EL (cell line): ENCODE measurements at regions not wholly inside any gene's neighbourhood (a gene's known extent, or its start where the extent isn't known, plus 50 kb on each side); places are given as distances from the start of the nearest gene placed in this dataset.

ENCODE experiments used
- DNase-seq: peaks from one replicate; pipeline ENCODE4 v3.0.0-alpha.2; 2016

DNA sequence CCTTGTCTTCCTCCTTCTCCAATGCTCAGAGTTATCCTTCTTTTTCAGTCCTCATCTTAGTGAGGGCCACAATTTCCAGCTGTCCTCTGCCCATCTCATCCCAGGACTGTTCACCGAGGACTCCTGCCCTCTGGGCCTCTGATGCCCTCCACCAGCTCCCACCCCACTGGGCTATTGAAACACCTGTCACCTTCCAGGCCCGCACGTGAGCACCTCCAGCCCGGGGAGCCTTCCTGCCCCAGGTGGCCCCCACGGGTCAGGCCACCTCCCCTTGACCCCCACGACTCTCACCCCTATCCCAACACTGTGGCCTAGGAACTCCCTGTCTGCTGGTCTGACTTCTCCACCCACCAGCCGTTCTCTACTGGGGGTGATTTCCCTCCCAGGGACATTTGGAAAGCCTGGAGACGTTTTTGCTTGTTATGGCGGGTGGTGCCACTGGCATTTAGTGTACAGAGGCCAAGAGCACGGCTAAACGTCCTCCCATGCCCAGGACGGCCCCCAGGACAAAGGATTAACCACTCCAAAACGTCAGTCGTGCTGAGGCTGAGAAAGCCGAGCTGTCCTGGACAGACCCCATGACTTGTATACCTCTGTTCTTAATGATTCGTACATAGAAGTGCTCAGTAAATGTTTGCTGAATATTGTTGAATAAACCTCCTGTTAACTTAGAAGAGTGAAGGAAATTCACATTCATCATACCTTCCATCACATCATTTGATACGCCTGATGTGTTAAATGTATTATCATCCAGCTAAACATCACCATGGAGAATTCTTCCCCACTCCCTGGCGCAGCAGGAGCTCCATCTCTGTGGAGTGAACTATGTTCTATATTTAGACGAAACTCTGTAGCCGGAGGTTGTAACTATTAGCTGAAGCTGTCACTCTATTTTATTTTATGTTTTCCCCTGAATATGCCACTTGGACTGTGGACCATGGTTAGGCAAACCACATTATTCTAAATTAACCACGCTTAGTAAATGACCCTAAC, 270.1 kb upstream of the SHH start:
- DNase-seq: no peak

DNA sequence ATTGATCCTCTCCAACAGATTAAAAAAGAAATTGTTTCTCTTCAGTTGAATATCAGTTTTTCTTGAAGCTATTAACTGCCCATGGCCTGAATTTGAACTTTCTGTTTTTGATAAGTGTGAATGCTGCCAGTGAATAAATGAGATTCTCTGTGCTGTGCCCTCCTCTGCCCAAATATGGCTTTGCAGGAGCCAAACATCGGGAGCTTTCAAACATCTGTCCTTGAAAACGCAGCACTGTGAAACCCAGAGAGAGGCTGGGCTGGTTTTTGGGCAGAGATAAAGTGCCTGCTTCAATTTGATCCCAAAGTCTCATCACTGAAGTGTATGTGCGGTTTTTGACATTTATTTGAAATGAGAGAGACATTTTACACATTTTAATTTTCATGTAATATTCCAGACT, 268.3 kb upstream of the SHH start:
- DNase-seq: no peak

DNA sequence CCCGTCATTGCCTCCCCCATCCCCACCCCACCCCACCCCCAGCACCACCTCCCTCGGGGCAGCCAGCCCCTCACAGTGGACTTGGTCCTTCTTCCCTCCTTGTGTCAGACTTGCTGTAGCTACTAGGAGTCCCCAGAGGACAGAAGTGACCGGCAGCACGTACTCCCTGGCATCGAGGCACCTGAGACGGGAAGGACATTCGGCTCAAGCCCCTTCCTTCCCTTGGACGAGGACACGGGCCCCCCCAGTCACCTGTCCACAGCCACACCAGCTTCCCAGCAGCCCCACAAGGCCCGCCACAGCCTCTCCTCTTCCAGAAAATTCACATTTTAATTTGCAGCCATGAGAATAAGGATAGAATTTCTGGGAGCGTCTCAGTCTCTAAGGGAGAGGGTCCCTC, 267.8 kb upstream of the SHH start:
- DNase-seq: no peak

GRCh38 chr7:156079156-156079555, 266.9 kb upstream of the SHH start:
- no peak for DNase-seq

DNA sequence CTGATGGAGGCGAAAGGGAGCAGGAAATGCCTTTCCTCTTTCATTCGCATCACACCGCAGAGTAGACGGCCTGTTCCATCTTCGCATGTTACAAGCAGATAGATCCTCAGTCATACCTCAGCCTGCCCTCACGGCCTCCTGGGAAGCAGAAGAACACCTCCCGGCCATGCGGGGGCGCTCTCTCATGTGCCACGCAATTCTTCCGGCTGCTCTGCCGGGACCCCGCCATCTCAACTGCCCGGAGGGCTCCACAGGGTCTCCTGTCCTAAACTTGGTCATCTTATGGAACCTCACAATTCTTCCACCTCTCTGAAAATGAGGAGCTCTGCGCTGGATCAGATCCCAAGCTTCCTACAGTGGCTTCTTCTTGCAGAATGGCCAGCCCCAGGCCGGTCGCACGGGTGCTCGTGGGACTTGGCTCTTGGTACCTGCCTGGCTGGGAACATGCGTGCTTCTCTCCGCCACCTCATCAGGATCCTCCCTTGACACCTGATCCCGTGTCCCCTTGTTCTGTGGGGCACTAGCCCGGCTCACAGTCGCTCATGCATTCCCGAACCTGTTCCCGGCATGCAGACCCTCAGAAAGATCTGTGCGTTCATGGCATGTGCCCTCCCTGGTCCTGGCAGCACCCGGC, 262.8 kb upstream of the SHH start:
- DNase-seq: no peak

DNA sequence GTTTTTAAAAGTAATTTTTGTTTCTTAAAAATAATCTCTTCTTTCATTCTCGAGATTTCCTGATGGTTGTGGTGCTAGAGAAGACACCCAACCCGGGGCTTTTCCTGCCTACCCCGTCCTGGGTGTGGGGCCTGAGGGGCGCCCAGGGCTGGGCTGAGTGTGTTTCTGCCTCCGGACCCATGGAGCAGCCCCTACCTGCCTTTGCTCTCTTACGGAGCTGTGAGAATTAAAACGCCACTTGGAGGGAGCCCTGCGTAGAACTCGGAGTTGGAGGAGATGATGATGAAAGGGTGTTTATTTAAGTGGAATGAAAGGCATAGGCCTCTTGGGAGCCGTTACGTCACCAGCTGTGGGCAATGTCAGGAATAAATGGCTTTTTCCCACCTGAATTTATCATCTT, 261.8 kb upstream of the SHH start:
- DNase-seq: no peak

DNA sequence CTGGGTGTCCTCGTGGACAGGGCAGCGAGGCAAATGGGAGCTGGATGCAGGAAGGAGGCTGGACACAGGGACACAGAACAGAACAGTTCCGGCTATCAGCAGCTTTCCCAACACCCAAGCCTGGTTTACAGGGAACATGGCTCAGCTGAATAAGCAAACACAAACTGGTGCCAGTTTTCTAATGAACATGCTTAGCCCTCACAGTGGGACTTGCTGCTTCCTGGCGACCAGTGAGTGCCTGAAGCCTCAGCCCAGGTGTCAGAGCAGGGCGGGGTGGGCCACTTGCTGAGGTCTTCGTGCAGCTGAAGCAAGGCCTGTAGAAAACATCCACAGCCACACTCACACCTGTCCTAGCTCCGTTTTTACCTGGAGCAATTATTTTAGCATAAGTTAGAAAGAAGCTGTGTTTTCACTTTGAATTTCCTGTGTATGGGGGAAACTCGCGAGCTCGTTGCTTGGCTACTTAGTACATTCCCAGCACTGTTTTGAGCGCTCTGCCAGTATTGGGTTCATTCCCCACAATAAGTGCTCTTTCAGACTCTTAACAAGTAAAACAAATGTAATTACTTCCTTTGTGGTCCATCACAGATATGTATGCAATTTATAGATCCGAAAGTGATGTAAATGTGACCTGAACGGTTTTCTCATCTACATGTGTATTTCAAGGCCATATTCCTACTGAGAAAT, 261.2 kb upstream of the SHH start:
- no peak for DNase-seq

DNA sequence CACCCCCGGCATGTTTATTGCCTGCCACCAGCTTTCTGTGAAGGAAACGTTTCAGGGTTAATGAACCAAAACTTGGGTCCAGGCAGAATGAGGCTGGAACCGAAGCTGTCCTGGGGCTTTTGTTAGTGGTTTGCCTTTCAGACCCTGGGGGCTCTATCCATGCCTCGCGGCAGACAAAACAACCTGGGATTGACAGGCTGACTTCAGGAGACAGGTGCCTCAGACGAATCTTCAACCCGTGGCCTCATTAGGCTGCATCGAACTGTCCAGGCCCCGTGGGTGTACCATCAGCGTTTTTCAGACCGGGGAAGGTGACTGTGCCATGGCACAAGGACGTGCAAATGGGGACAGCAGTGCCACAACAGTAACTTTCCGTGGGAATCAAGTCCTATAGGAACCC, 259.3 kb upstream of the SHH start:
- DNase-seq: no peak

DNA sequence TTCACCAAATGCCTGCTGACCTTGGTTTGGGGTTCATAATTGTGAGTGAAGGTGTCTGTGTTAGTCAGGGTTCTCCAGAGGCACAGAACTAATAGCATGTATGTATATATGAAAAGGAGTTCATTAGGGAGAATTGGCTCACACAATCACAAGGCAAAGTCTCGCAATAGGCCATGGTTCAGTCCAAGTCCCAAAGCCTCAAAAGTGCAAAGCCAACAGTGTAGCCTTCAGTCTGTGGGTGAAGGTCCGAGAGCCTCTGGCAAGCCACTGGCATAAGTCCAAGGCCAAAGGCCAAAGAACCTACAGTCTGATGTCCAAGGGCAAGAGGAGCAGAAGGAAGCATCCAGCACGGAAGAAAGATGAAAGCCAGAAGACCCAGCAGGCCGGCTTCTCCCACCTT, 257.6 kb upstream of the SHH start:
- DNase-seq: no peak

DNA sequence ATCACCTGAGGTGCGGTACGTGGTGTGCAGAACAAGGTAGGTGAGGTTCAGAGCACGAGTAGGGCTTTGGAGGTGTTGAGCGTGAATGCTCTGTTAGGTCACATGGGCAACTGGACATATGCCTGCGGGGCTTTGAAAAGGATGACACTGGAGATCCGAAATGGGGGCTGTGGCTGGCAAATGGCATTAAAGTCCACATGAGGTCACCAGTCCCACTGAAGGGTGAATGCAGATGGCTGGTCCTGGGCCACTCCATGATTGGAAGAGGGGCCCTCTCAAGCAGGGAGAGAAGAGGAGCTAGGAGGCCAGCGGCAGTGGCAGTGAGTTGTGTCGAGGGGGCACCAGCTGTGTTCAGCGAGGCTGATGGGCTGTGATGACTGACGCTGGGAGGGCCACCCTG, 254.9 kb upstream of the SHH start:
- DNase-seq: no peak

GRCh38 chr7:156065400-156065799, 253.1 kb upstream of the SHH start:
- DNase-seq: no peak

DNA sequence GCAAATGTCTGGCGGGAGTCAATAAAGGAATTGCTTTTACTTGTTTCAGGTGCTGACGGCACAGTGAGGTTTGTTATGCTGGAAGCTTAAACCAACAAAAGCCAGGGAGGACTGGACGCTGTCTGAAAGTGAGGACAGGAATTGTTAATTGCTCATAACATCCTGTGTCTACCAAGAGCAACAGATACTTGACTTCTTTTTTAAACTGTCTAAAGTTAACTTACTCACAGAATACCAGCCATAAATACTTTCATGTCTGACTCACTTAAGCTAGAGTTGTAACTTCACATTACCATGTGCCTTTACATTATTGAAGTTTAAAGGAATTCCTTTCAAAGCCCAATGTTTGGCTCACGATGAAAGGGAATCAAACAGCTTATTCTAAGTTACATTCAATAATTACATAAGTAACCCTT, 252.7 kb upstream of the SHH start:
- DNase-seq: no peak

GRCh38 chr7:156063241-156063810, 251.1 kb upstream of the SHH start:
- no peak for DNase-seq

DNA sequence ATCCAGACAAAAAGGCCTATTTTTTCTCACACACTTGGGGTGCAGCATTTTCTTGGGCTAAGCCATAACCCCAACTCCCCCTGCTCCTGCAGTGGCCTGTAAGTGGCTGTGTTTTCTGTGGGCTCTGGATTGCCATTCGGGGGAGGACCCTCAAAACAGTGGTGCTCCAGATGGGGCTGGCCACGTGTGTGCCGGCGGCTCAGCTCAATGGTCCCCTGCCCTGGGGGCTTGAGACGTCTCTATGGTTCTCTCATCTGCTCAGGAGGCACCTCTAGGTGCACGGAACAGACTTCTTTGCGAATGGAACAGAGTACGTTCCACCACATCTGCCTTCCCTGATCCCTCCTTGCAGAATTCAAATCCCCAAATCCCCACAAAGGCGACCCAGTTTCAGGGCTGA, 250.0 kb upstream of the SHH start:
- no peak for DNase-seq

- DNase-seq: no peak
Measured at GRCh38 chr7:156061689-156062255, 249.5 kb upstream of the SHH start.

- DNase-seq: no peak
Measured at GRCh38 chr7:156060925-156061324, 248.7 kb upstream of the SHH start.

DNA sequence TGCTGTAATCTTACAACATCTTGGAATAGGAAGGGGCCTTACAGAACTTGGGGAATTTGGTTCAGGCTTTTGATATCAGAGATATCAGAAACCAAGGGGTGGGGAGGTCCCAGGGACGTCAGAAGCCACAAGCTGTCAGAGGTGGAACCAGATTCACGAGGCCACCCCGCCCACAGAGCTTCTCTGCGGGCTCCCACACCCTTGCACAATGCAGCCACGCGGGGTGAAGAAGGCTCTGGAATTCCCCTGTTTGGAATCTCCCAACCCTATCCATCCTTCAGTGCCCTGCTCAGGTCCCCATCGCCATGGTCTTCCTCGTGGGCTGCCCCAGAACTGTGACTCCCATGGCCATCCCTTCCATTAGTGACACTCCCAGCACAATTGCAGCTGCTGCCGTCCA, 247.1 kb upstream of the SHH start:
- DNase-seq: no peak

- DNase-seq: no peak
Measured at GRCh38 chr7:156058248-156058647, 246.0 kb upstream of the SHH start.

DNA sequence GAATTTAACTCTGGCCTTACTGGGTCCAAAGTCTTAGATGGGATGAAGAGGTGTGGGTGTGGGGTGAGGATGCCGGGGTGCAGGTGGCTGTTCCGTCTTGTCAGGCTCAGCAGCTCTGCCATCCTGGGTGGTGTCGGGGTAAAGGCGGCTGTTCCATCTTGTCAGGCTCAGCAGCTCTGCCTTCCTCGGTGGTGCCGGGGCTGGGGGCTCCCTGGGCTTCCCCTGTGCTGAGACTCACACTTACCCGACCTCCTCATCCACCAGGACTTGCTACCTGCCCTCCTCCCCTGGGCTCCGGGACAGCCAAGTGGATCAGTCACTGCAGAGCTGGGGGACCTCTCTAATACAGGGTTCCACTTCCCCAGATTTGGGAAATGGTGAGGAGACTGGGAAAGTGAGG, 244.3 kb upstream of the SHH start:
- DNase-seq: no peak

DNA sequence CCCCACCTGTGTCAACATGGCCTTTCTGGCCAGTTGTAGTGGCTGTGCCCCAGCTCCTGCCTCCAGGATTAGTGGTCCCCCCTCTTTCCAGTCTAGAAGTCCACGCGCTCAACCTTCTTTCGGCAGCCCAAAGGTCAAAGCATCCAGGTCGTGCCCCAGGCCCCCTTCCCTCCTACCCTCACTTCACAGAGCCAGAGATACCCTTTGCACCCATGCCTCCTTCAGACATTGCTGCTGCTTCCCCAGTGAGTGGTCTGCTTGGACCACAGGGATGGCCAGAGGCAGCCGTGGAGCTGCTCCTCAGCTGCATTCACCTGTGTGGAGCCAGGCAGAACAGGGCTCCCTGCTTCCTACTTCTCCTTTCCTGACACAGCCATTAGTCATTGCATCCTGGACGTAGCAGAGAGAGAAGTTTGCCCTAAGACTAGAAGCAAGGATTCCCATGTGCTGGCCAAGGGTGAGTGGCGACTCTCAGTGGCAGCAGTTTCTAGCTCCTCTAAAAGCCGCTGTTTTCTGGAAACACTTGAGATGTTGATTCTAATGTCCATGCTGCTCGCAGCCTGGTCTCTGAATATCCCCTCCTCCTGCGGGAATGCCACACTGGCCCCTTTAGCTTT, 243.1 kb upstream of the SHH start:
- DNase-seq: no peak

DNA sequence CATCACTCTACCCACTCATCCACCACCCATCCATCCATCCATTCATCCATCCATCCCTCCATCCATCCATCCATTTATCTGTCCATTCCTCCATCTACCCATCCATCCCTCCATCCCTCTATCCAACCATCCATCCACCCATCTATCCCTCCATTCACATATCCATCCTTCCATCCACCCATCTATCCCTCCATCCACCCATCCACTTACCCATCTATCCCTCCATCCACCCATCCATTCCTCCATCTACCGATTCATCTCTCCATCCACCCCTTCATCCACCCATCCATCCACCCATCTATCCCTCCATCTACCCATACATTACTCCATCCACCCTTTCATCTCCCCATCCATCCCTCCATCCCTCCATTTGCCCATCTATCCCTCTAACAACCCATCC, 239.6 kb upstream of the SHH start:
- DNase-seq: no peak
